Mesenchymal stem cell (in vitro differentiated cells and primary cell): ENCODE measurements at regions not wholly inside any gene's neighbourhood (a gene's known extent, or its start where the extent isn't known, plus 50 kb on each side); places are given as distances from the start of the nearest gene placed in this dataset.

Source experiments
- DNase-seq: peaks from one replicate; pipeline ENCODE4 v3.0.0-alpha.2; 2013
- H2AFZ ChIP-seq: one replicate; pipeline ENCODE4 v1.6.1; 2013; ENCODE audit warnings: low read depth, mild to moderate bottlenecking, control low read depth, inconsistent platforms, low read length, moderate library complexity
- H2AK5ac ChIP-seq: 2 replicates; pipeline ENCODE4 v1.6.1; 2013; ENCODE audit warnings: low read length, moderate library complexity, mild to moderate bottlenecking, inconsistent platforms; ENCODE audit not compliant: severe bottlenecking
- H2BK120ac ChIP-seq: one replicate; pipeline ENCODE4 v1.6.1; 2013; ENCODE audit warnings: low read depth, mild to moderate bottlenecking, inconsistent platforms, low read length, moderate library complexity
- H2BK12ac ChIP-seq, 2 experiments: one replicate each; pipeline ENCODE4 v1.6.1; 2013; ENCODE audit warnings: inconsistent platforms in 2 of 2, low read length in 2 of 2, mild to moderate bottlenecking in 2 of 2, moderate library complexity in 2 of 2, control low read depth in 1 of 2
- H2BK15ac ChIP-seq: one replicate; pipeline ENCODE4 v1.6.1; 2013; ENCODE audit warnings: mild to moderate bottlenecking, low read depth, inconsistent platforms; ENCODE audit not compliant: poor library complexity, severe bottlenecking
- H2BK5ac ChIP-seq: 2 replicates; pipeline ENCODE4 v1.6.1; 2013; ENCODE audit warnings: low read depth, mild to moderate bottlenecking, low read length, control low read depth, inconsistent platforms; ENCODE audit not compliant: poor library complexity, severe bottlenecking
- H3K14ac ChIP-seq, 2 experiments: one replicate each; pipeline ENCODE4 v1.6.1; 2013; ENCODE audit warnings: inconsistent platforms in 2 of 2, low read length in 2 of 2, control low read depth in 1 of 2, mild to moderate bottlenecking in 1 of 2, moderate library complexity in 1 of 2
- H3K18ac ChIP-seq, 2 experiments: one replicate each; pipeline ENCODE4 v1.6.1; 2013; ENCODE audit warnings: inconsistent platforms in 2 of 2, low read length in 2 of 2, control low read depth in 1 of 2, low read depth in 1 of 2, mild to moderate bottlenecking in 1 of 2
- H3K23ac ChIP-seq, 2 experiments: one replicate each; pipeline ENCODE4 v1.6.1; 2013; ENCODE audit warnings: inconsistent platforms in 2 of 2, low read length in 2 of 2, mild to moderate bottlenecking in 2 of 2, moderate library complexity in 2 of 2, control low read depth in 1 of 2
- H3K27ac ChIP-seq: 2 replicates; pipeline ENCODE4 v1.5.1; 2013; ENCODE audit warnings: mild to moderate bottlenecking, moderate library complexity, low read length, control low read depth, inconsistent platforms; ENCODE audit not compliant: poor library complexity, severe bottlenecking
- H3K27me3 ChIP-seq, 2 experiments: 2 replicates each; pipeline versions ENCODE4 v1.6.1 to v1.7.0; 2013; ENCODE audit warnings: low read length in 2 of 2, mild to moderate bottlenecking in 2 of 2, moderate library complexity in 2 of 2, control low read depth in 1 of 2, inconsistent platforms in 1 of 2; ENCODE audit not compliant: control insufficient read depth in 1 of 2, insufficient read depth in 1 of 2
- H3K36me3 ChIP-seq, 2 experiments: 2 replicates each; pipeline versions ENCODE4 v1.6.1 to v1.7.0; 2013; ENCODE audit warnings: low read length in 2 of 2, control low read depth in 1 of 2, inconsistent platforms in 1 of 2, low read depth in 1 of 2, mild to moderate bottlenecking in 1 of 2; ENCODE audit not compliant: insufficient read depth in 2 of 2, control insufficient read depth in 1 of 2
- H3K4ac ChIP-seq, 2 experiments: one replicate each; pipeline ENCODE4 v1.6.1; 2013; ENCODE audit warnings: inconsistent platforms in 2 of 2, low read length in 2 of 2, mild to moderate bottlenecking in 2 of 2, moderate library complexity in 2 of 2, control low read depth in 1 of 2, low read depth in 1 of 2
- H3K4me1 ChIP-seq: 2 replicates; pipeline ENCODE4 v1.6.1; 2013; ENCODE audit warnings: low read depth, low read length, control low read depth; ENCODE audit not compliant: control insufficient read depth, insufficient read depth
- H3K4me2 ChIP-seq: 2 replicates; pipeline ENCODE4 v1.6.1; 2013; ENCODE audit warnings: low read length, mild to moderate bottlenecking, inconsistent platforms; ENCODE audit not compliant: poor library complexity, severe bottlenecking
- H3K4me3 ChIP-seq, 2 experiments: 2 replicates each; pipeline versions ENCODE4 v1.5.1 to v1.7.0; 2013; ENCODE audit warnings: low read length in 2 of 2, mild to moderate bottlenecking in 2 of 2, control low read depth in 1 of 2, low read depth in 1 of 2; ENCODE audit not compliant: insufficient read depth in 1 of 2
- H3K79me1 ChIP-seq: replicated peaks from 2 replicates; pipeline ENCODE4 v1.6.1; 2013; ENCODE audit warnings: mild to moderate bottlenecking, control low read depth, low read length, inconsistent platforms; ENCODE audit not compliant: poor library complexity, severe bottlenecking
- H3K9ac ChIP-seq: 2 replicates; pipeline ENCODE4 v1.7.0; 2013; ENCODE audit warnings: mild to moderate bottlenecking, low read length, moderate library complexity
- H3K9me3 ChIP-seq: 2 replicates; pipeline ENCODE4 v1.7.0; 2013; ENCODE audit warnings: mild to moderate bottlenecking, low read length; ENCODE audit not compliant: control insufficient read depth
- H4K8ac ChIP-seq: one replicate; pipeline ENCODE4 v1.6.1; 2013; ENCODE audit warnings: inconsistent platforms, mild to moderate bottlenecking, low read length, moderate library complexity
- H4K91ac ChIP-seq: one replicate; pipeline ENCODE4 v1.6.1; 2013; ENCODE audit warnings: mild to moderate bottlenecking, low read length, inconsistent platforms
- WGBS: methylation state at CpG from one replicate; pipeline ENCODE4 v1.1.7; 2013; ENCODE audit warnings: mixed read lengths; 5-methylcytosine and 5-hydroxymethylcytosine counted together

DNA sequence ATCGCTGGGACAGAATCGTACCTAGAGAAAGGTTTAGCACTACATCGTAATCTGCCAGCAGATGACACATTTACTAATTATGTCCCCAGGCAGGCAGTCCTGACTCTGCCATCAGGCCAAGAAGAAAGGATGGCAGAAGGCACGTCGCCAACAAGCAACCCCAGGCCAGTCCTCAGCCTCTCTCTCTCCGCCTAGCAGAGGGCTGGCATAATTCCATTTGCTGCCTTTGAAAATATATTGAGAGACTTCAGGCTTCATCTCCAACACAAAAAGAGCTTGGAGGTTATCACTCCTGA, 1517.0 kb downstream of the TBC1D22A start:
- H3K9ac ChIP-seq = no peak overlapping the region
- no peaks in the 10 kb centered on the region for H3K4me1 ChIP-seq
- H2BK15ac ChIP-seq = no peak overlapping the region
- no peak overlapping the region for H3K27ac ChIP-seq
- H2BK5ac ChIP-seq = no peak overlapping the region
- no peak overlapping the region for H2AFZ ChIP-seq
- H3K4me3 ChIP-seq = no peak overlapping the region
- peaks cover 0 to 3% of the 10 kb centered on the region in 2 experiments for H3K27me3 ChIP-seq
- no peak overlapping the region for H3K14ac ChIP-seq
- no peak overlapping the region for H4K91ac ChIP-seq
- H2BK12ac ChIP-seq = no peak overlapping the region
- no peak overlapping the region for H3K4ac ChIP-seq
- H3K9me3 ChIP-seq = peaks cover 13% of the 10 kb centered on the region
- no peak overlapping the region for H3K18ac ChIP-seq
- no peak overlapping the region for H2BK120ac ChIP-seq
- no peaks in the 10 kb centered on the region for H3K79me1 ChIP-seq
- 85% methylated on average over 6 of the region's 6 CpGs for WGBS
- no peak overlapping the region for H4K8ac ChIP-seq
- H2AK5ac ChIP-seq = no peak overlapping the region
- no peak for DNase-seq
- H3K36me3 ChIP-seq = no peaks in the 10 kb centered on the region
- H3K23ac ChIP-seq = no peak overlapping the region
- H3K4me2 ChIP-seq = no peak overlapping the region

DNA sequence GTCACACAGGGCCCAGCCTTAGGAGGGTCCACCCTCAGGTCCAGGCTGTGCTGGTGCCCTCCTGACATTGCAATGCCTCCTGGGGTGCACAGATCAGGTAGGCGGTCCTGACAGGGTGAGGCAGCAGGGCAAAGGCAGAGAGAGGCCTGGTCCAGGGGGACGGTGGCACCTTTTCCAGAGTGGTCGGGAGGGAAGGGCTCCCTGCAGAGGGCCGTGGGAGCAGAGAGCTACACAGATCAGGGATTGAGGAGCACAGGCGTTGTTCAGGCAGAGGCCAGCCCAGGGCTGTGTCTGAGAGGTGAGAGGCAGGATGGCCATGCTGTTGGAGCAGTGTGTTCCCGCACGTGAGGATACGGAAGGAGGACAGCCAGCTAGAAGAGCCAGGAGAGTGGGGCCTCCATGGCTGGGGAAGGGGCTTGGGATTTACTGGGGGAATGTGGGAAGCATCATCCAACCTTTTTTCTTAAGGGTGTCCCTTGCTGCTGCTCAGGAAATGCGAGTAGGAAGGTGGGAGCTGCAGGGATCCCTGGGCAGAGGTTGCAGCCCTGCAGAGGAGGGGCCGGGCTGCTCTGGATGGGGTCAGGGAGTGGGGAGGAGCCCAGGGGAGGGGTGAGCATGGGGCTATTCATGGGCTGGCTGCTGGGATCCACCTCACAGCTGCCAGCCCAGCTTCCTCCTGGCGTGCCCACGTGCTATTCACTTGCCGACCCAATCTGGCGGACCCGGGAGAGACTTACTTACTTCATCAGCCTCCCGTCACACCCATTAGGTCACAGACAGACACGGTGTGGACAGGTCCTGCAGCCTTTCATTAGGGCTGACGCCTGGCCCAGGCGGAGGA, 1516.4 kb downstream of the TBC1D22A start:
- H2BK5ac ChIP-seq = no peak overlapping the region
- H2AFZ ChIP-seq = no peak overlapping the region
- peaks cover 0 to 3% of the 10 kb centered on the region in 2 experiments for H3K27me3 ChIP-seq
- H3K14ac ChIP-seq = no peak overlapping the region
- peaks cover 13% of the 10 kb centered on the region for H3K9me3 ChIP-seq
- H2BK15ac ChIP-seq = no peak overlapping the region
- no peak overlapping the region for H4K91ac ChIP-seq
- H3K4ac ChIP-seq = no peak overlapping the region
- WGBS = 72% methylated on average over 19 of the region's 19 CpGs
- H4K8ac ChIP-seq = no peak overlapping the region
- H3K36me3 ChIP-seq = no peaks in the 10 kb centered on the region
- no peak overlapping the region for H2AK5ac ChIP-seq
- no peak overlapping the region for H3K9ac ChIP-seq
- no peak overlapping the region for H3K27ac ChIP-seq
- H3K4me1 ChIP-seq = no peaks in the 10 kb centered on the region
- H3K4me2 ChIP-seq = no peak overlapping the region
- no peak overlapping the region for H3K18ac ChIP-seq
- DNase-seq = no peak
- no peak overlapping the region for H3K23ac ChIP-seq
- H3K4me3 ChIP-seq = no peak overlapping the region
- no peak overlapping the region for H2BK12ac ChIP-seq
- no peaks in the 10 kb centered on the region for H3K79me1 ChIP-seq
- no peak overlapping the region for H2BK120ac ChIP-seq

DNA sequence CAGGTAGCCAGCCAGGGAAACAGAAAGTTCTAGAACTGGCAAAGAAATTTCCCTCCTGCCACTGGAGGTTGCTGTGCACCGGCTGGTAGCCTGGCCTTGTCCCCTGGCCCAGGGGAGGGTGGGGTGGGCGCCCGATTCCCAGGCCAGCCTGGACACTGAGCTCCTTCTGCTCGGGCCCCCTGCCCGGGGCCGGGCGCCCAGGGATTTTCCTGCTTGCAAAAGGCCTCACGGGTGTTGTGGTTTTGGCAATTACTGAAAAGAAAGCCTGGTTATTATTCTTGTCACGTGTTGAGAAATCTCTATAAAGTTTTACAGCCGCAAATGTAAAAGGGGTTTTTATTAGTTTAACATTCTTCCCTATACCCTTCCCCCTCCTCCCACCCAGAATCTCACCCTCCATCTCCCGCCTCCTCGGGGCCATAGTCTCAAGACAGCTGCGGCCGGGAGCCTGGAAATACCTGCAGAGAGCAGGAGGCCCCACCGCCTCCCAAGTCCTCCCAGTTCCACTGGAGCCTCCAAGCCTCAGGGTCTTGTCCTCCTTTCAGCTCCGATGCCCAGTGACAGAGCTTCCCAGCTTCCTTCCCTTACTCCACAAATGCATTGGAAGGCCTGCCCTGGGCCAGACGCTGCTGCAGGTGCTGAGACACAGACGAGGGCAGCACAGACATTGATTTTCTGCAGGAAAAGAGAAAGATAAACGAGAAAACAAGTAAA, 1515.6 kb downstream of the TBC1D22A start:
- H3K18ac ChIP-seq = no peak overlapping the region
- no peak for DNase-seq
- H3K9me3 ChIP-seq = peaks cover 7% of the 10 kb centered on the region
- no peak overlapping the region for H2AFZ ChIP-seq
- H3K4me3 ChIP-seq = no peak overlapping the region
- H3K4ac ChIP-seq = no peak overlapping the region
- no peak overlapping the region for H3K23ac ChIP-seq
- H2AK5ac ChIP-seq = no peak overlapping the region
- no peak overlapping the region for H2BK12ac ChIP-seq
- H3K27me3 ChIP-seq = peaks cover 0 to 3% of the 10 kb centered on the region in 2 experiments
- H4K8ac ChIP-seq = no peak overlapping the region
- H3K9ac ChIP-seq = no peak overlapping the region
- H3K79me1 ChIP-seq = no peaks in the 10 kb centered on the region
- no peak overlapping the region for H3K14ac ChIP-seq
- H2BK5ac ChIP-seq = no peak overlapping the region
- H3K4me1 ChIP-seq = no peaks in the 10 kb centered on the region
- no peak overlapping the region for H2BK120ac ChIP-seq
- H4K91ac ChIP-seq = no peak overlapping the region
- H3K27ac ChIP-seq = no peak overlapping the region
- H3K36me3 ChIP-seq = no peaks in the 10 kb centered on the region
- 72% methylated on average over 14 of the region's 19 CpGs for WGBS
- no peak overlapping the region for H2BK15ac ChIP-seq
- no peak overlapping the region for H3K4me2 ChIP-seq

DNA sequence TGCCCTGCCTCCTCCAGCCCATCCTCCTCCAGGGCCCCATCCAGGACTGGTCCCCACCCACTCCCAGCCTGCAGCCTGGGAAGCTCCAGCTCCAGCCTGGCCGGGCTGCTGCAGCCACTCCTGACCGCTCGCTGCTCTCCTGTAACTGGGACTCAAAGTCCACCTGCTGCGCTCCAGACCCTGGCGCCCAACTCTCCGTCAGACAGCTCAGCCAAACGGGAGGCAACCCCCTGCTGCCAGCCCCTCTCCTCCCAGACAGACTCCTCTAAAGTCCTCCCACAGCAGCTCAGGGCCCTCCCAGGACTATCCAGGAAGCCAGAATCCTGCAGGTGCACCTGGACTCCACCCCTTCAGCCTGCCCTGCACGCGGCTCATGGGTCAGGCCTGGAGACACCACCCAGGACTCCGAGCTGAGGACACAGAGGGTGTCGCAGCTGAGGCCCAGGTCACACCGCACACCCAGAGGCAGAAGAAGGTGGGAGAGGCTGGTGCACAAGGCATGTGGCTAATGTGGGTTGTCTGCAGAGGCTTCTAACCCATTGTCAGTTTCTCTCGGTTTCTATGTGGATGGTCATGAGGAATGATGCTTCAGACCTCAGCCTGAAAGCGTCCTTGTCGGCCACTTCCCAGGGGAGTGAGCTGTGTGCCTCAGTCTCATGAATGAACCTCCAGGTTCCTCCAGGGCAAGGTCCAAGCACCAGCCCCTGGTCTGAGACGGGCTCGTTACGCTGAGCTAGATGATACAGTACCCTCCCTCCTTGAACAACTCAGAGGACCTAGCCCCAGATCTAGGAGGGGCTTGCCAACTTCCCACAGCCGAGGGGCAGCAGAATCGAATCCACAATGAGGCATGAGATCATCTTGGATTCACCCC, 1514.8 kb downstream of the TBC1D22A start:
- H3K9ac ChIP-seq = no peak overlapping the region
- H3K4ac ChIP-seq = no peak overlapping the region
- no peak overlapping the region for H2BK15ac ChIP-seq
- no peak overlapping the region for H2AK5ac ChIP-seq
- no peak overlapping the region for H3K4me3 ChIP-seq
- no peak overlapping the region for H4K8ac ChIP-seq
- H2AFZ ChIP-seq = no peak overlapping the region
- H2BK5ac ChIP-seq = no peak overlapping the region
- no peaks in the 10 kb centered on the region for H3K36me3 ChIP-seq
- H3K27me3 ChIP-seq = peaks cover 0 to 3% of the 10 kb centered on the region in 2 experiments
- no peaks in the 10 kb centered on the region for H3K79me1 ChIP-seq
- WGBS = 78% methylated on average over 20 of the region's 20 CpGs
- H2BK120ac ChIP-seq = no peak overlapping the region
- no peak overlapping the region for H3K27ac ChIP-seq
- H3K14ac ChIP-seq = no peak overlapping the region
- H2BK12ac ChIP-seq = no peak overlapping the region
- H3K18ac ChIP-seq = no peak overlapping the region
- no peak overlapping the region for H3K23ac ChIP-seq
- DNase-seq = no peak
- H3K9me3 ChIP-seq = peaks cover 9% of the 10 kb centered on the region
- H4K91ac ChIP-seq = no peak overlapping the region
- no peaks in the 10 kb centered on the region for H3K4me1 ChIP-seq
- H3K4me2 ChIP-seq = no peak overlapping the region
